ENCODE measurements at regions not wholly inside any gene's neighbourhood (a gene's known extent, or its start where the extent isn't known, plus 50 kb on each side); places are given as distances from the start of the nearest gene placed in this dataset.

- no peak for TF ChIP-seq CTCF (conservative IDR thresholded peaks at IDR 0.05; ENCODE audit: low read length)
- TF ChIP-seq EZH2phosphoT487 (IDR thresholded peaks at IDR 0.05; ENCODE audit: borderline replicate concordance, low read depth, low read length): no peak
Observed at GRCh38 chr2:172308253-172308935, 119.0 kb upstream of the ITGA6 start.
